ENCODE measurements at regions not wholly inside any gene's neighbourhood (a gene's known extent, or its start where the extent isn't known, plus 50 kb on each side); places are given as distances from the start of the nearest gene placed in this dataset.

DNA sequence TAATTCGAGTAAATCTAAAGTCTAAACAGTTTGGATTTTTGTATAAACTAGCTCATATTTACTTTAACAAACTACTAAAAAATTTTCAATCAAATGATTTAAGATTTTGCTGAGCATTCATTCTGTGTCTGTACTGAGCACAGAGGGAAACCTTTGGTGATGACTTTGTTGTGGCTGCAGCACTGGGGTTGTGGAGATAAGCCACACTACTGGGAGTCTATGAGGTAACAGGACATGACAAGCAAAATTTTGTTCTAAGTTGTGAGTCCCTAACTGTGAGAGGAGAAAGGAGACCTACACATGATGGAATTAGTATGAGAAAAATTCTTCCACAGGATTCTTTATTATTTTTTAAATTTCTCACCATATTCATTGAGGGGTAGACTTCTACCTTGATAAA is 933.7 kb upstream of the LRATD1 start:
- TF ChIP-seq, protein P1, sequence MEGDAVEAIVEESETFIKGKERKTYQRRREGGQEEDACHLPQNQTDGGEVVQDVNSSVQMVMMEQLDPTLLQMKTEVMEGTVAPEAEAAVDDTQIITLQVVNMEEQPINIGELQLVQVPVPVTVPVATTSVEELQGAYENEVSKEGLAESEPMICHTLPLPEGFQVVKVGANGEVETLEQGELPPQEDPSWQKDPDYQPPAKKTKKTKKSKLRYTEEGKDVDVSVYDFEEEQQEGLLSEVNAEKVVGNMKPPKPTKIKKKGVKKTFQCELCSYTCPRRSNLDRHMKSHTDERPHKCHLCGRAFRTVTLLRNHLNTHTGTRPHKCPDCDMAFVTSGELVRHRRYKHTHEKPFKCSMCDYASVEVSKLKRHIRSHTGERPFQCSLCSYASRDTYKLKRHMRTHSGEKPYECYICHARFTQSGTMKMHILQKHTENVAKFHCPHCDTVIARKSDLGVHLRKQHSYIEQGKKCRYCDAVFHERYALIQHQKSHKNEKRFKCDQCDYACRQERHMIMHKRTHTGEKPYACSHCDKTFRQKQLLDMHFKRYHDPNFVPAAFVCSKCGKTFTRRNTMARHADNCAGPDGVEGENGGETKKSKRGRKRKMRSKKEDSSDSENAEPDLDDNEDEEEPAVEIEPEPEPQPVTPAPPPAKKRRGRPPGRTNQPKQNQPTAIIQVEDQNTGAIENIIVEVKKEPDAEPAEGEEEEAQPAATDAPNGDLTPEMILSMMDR (IDR thresholded peaks at IDR 0.05; ENCODE audit: borderline replicate concordance, extremely low read depth, low read length, poor library complexity, severe bottlenecking) = no peak
- no peak for TF ChIP-seq EZH2 (IDR thresholded peaks at IDR 0.05; ENCODE audit: borderline replicate concordance, low read depth, low read length, severe bottlenecking)
